ENCODE measurements at regions not wholly inside any gene's neighbourhood (a gene's known extent, or its start where the extent isn't known, plus 50 kb on each side); places are given as distances from the start of the nearest gene placed in this dataset.
A peak's percentile ranks its signal among the peaks of the same experiment; 100 is the strongest.

- no peaks in the 10 kb centered on the region for H3K27me3 Mint-ChIP-seq (ENCODE audit: unreplicated experiment)
- DNase-seq (ENCODE audit: extremely low spot score, unreplicated experiment): no peak
Measured at GRCh38 chr12:68420225-68421010, 88.3 kb upstream of the MDM1 start.

DNA sequence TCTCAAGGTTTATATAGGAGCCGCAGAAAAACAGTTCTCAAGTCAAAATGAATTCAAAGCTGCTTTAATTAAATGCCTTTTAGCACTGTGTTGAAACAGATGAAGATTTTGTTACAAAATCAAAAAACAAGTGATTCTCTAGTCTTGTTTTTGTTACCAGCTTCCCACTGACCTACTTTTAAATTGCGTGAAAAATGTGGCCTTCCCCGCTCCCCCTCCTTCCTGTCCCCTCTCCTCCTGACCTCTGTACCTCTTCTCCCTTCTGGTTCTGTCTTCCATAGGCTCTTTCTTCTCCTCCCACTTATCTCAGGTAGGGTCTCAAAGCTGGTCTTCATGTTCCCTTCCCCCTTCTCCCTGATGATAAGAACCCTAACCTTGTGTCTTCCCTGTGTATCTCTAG lies 90.0 kb upstream of the MDM1 start:
- TF ChIP-seq, protein P1, sequence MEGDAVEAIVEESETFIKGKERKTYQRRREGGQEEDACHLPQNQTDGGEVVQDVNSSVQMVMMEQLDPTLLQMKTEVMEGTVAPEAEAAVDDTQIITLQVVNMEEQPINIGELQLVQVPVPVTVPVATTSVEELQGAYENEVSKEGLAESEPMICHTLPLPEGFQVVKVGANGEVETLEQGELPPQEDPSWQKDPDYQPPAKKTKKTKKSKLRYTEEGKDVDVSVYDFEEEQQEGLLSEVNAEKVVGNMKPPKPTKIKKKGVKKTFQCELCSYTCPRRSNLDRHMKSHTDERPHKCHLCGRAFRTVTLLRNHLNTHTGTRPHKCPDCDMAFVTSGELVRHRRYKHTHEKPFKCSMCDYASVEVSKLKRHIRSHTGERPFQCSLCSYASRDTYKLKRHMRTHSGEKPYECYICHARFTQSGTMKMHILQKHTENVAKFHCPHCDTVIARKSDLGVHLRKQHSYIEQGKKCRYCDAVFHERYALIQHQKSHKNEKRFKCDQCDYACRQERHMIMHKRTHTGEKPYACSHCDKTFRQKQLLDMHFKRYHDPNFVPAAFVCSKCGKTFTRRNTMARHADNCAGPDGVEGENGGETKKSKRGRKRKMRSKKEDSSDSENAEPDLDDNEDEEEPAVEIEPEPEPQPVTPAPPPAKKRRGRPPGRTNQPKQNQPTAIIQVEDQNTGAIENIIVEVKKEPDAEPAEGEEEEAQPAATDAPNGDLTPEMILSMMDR (IDR thresholded peaks at IDR 0.05): no peak
- Mint-ChIP-seq H3K27ac (ENCODE audit: unreplicated experiment) (no peak overlapping the region), H3K9me3 (ENCODE audit: unreplicated experiment) (no peaks in the 10 kb centered on the region), H3K4me3 (ENCODE audit: unreplicated experiment) (no peak overlapping the region), H3K4me1 (ENCODE audit: unreplicated experiment) (peaks cover 27% of the 10 kb centered on the region), H3K27me3 (ENCODE audit: unreplicated experiment) (no peaks in the 10 kb centered on the region), H3K36me3 (ENCODE audit: unreplicated experiment) (no peaks in the 10 kb centered on the region)
- no peak for DNase-seq (ENCODE audit: extremely low spot score, unreplicated experiment)

More at GRCh38 chr12:68420225-68421010, 88.3 kb upstream of the MDM1 start:
- peaks cover 24% of the 10 kb centered on the region for H3K4me1 Mint-ChIP-seq (ENCODE audit: unreplicated experiment)
- no peak overlapping the region for H3K4me3 Mint-ChIP-seq (ENCODE audit: unreplicated experiment)
- peak overlapping the region; percentile 42 for H3K27ac Mint-ChIP-seq (ENCODE audit: unreplicated experiment)
- H3K9me3 Mint-ChIP-seq (ENCODE audit: unreplicated experiment): no peaks in the 10 kb centered on the region
- H3K36me3 Mint-ChIP-seq (ENCODE audit: unreplicated experiment): no peaks in the 10 kb centered on the region
- TF ChIP-seq, protein P1 (IDR thresholded peaks at IDR 0.05): no peak

- H3K9me3 Mint-ChIP-seq (ENCODE audit: unreplicated experiment): no peaks in the 10 kb centered on the region
- DNase-seq (ENCODE audit: extremely low spot score, unreplicated experiment): no peak
- H3K27me3 Mint-ChIP-seq (ENCODE audit: unreplicated experiment): no peaks in the 10 kb centered on the region
- no peaks in the 10 kb centered on the region for H3K36me3 Mint-ChIP-seq (ENCODE audit: unreplicated experiment)
- no peak overlapping the region for H3K27ac Mint-ChIP-seq (ENCODE audit: unreplicated experiment)
- H3K4me3 Mint-ChIP-seq (ENCODE audit: unreplicated experiment): no peak overlapping the region
- peaks cover 19% of the 10 kb centered on the region for H3K4me1 Mint-ChIP-seq (ENCODE audit: unreplicated experiment)
- TF ChIP-seq, protein P1 (IDR thresholded peaks at IDR 0.05): no peak
Measured at GRCh38 chr12:68422956-68423574, 90.9 kb upstream of the MDM1 start.

- TF ChIP-seq, protein P1 (IDR thresholded peaks at IDR 0.05): no peak
- H3K4me3 Mint-ChIP-seq (ENCODE audit: unreplicated experiment): no peak overlapping the region
- H3K36me3 Mint-ChIP-seq (ENCODE audit: unreplicated experiment): no peaks in the 10 kb centered on the region
- DNase-seq (ENCODE audit: extremely low spot score, unreplicated experiment): no peak
- H3K27me3 Mint-ChIP-seq (ENCODE audit: unreplicated experiment): no peaks in the 10 kb centered on the region
- H3K4me1 Mint-ChIP-seq (ENCODE audit: unreplicated experiment): peaks cover 6% of the 10 kb centered on the region
- H3K27ac Mint-ChIP-seq (ENCODE audit: unreplicated experiment): no peak overlapping the region
- H3K9me3 Mint-ChIP-seq (ENCODE audit: unreplicated experiment): no peaks in the 10 kb centered on the region
Measured at GRCh38 chr12:68425998-68426397, 93.8 kb upstream of the MDM1 start.

DNA sequence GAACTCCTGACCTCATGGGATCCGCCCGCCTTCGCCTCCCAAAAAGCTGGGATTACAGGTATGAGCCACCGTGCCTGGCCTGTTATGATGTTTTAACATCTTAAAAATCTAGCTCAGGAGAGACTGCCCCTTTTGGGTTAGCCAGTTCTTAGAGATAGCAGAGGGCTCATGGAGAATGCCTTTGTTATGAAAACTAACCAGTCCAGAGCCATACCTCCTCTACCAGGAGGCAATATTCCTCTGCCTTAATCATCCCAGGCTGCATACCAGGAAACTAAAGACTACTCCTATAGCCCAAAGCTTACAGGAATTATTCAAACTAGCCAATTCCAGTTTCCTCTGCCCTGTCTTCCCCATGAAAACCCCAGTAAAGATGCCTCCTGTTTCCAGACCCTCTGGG lies 96.0 kb upstream of the MDM1 start:
- no peak overlapping the region for H3K27ac Mint-ChIP-seq (ENCODE audit: unreplicated experiment)
- no peak overlapping the region for H3K4me3 Mint-ChIP-seq (ENCODE audit: unreplicated experiment)
- TF ChIP-seq, protein P1 (IDR thresholded peaks at IDR 0.05): no peak
- no peak for DNase-seq (ENCODE audit: extremely low spot score, unreplicated experiment)
- H3K27me3 Mint-ChIP-seq (ENCODE audit: unreplicated experiment): no peaks in the 10 kb centered on the region
- peaks cover 6% of the 10 kb centered on the region for H3K4me1 Mint-ChIP-seq (ENCODE audit: unreplicated experiment)
- H3K9me3 Mint-ChIP-seq (ENCODE audit: unreplicated experiment): no peaks in the 10 kb centered on the region
- H3K36me3 Mint-ChIP-seq (ENCODE audit: unreplicated experiment): no peaks in the 10 kb centered on the region
